Hepatic stellate cell (primary cell): ENCODE measurements at regions not wholly inside any gene's neighbourhood (a gene's known extent, or its start where the extent isn't known, plus 50 kb on each side); places are given as distances from the start of the nearest gene placed in this dataset.

ENCODE experiments used
- DNase-seq: peaks from one replicate; pipeline ENCODE4 v3.0.0; 2011; ENCODE audit warnings: low spot score

GRCh38 chr4:28973587-28974350 is 1746.4 kb upstream of the PCDH7 start:
- DNase-seq: no peak

GRCh38 chr4:28976369-28976768 is 1743.8 kb upstream of the PCDH7 start:
- no peak for DNase-seq

- no peak for DNase-seq
Measured at GRCh38 chr4:29002151-29002550, 1718.0 kb upstream of the PCDH7 start.

- no peak for DNase-seq
Measured at GRCh38 chr4:29005838-29006237, 1714.3 kb upstream of the PCDH7 start.

- DNase-seq: no peak
Measured at GRCh38 chr4:29009908-29010307, 1710.3 kb upstream of the PCDH7 start.

- no peak for DNase-seq
Measured at GRCh38 chr4:29013341-29013740, 1706.8 kb upstream of the PCDH7 start.

GRCh38 chr4:29014555-29014954 is 1705.6 kb upstream of the PCDH7 start:
- DNase-seq: no peak

GRCh38 chr4:29033703-29034102 is 1686.5 kb upstream of the PCDH7 start:
- no peak for DNase-seq

GRCh38 chr4:29037501-29037900 is 1682.7 kb upstream of the PCDH7 start:
- DNase-seq: no peak

GRCh38 chr4:29043411-29043810 is 1676.8 kb upstream of the PCDH7 start:
- DNase-seq: no peak

- DNase-seq: peak; percentile 14
Measured at GRCh38 chr4:29046186-29046585, 1674.0 kb upstream of the PCDH7 start.

GRCh38 chr4:29046781-29047180 is 1673.4 kb upstream of the PCDH7 start:
- DNase-seq: peak; percentile 44

- no peak for DNase-seq
Measured at GRCh38 chr4:29047341-29048041, 1672.7 kb upstream of the PCDH7 start.

- no peak for DNase-seq
Measured at GRCh38 chr4:29051381-29051965, 1668.7 kb upstream of the PCDH7 start.

GRCh38 chr4:29052266-29052665 is 1667.9 kb upstream of the PCDH7 start:
- DNase-seq: no peak

- DNase-seq: no peak
Measured at GRCh38 chr4:29058531-29058930, 1661.6 kb upstream of the PCDH7 start.

- DNase-seq: no peak
Measured at GRCh38 chr4:29066861-29067260, 1653.3 kb upstream of the PCDH7 start.

- no peak for DNase-seq
Measured at GRCh38 chr4:29073571-29073970, 1646.6 kb upstream of the PCDH7 start.

- no peak for DNase-seq
Measured at GRCh38 chr4:29075366-29075765, 1644.8 kb upstream of the PCDH7 start.

GRCh38 chr4:29079260-29079659 is 1640.9 kb upstream of the PCDH7 start:
- no peak for DNase-seq

- no peak for DNase-seq
Measured at GRCh38 chr4:29081234-29081955, 1638.8 kb upstream of the PCDH7 start.

GRCh38 chr4:29082684-29083083 is 1637.5 kb upstream of the PCDH7 start:
- no peak for DNase-seq

GRCh38 chr4:29085748-29086147 is 1634.4 kb upstream of the PCDH7 start:
- DNase-seq: no peak
